Right lobe of liver (tissue), 6 donors: ENCODE measurements at regions not wholly inside any gene's neighbourhood (a gene's known extent, or its start where the extent isn't known, plus 50 kb on each side); places are given as distances from the start of the nearest gene placed in this dataset.
A peak's percentile ranks its signal among the peaks of the same experiment; 100 is the strongest.

Experiments used
- ATAC-seq, 4 donors: fragments of 200-7000 bp; cut with Tn5 transposase; one replicate each; pipeline ENCODE4 v1.9.1; 2020; ENCODE audit warnings: mild to moderate bottlenecking in 4 of 4, moderate library complexity in 4 of 4
- DNase-seq, 3 donors: peaks; one replicate each; pipeline ENCODE4 v3.0.0-alpha.2; 2020
- H3K27ac ChIP-seq, 3 donors: fragments of 200-600 bp; one replicate each; pipeline ENCODE4 v1.8.0; 2022
- H3K27me3 ChIP-seq, 2 donors: fragments of 200-600 bp; one replicate each; pipeline ENCODE4 v1.8.0; 2022
- H3K36me3 ChIP-seq, 4 donors: fragments of 200-600 bp; sonication (generic) in 1 of 4; one replicate each; pipeline versions ENCODE4 v1.5.1 to v1.8.0; 2017 to 2022; ENCODE audit warnings: control low read depth in 1 of 4
- H3K4me1 ChIP-seq, 4 donors: fragments of 200-600 bp; sonication (generic) in 1 of 4; one replicate each; pipeline versions ENCODE4 v1.5.1 to v1.8.0; 2017 to 2022; ENCODE audit warnings: control low read depth in 1 of 4
- H3K4me3 ChIP-seq, 3 donors: fragments of 200-600 bp; one replicate each; pipeline ENCODE4 v1.8.0; 2022
- H3K9me3 ChIP-seq, 4 donors: fragments of 200-600 bp; sonication (generic) in 1 of 4; one replicate each; pipeline versions ENCODE4 v1.5.1 to v1.8.0; 2017 to 2022; ENCODE audit warnings: control low read depth in 1 of 4
- POLR2A ChIP-seq: fragments of 450-650 bp; IDR thresholded peaks from one replicate; pipeline ENCODE4 v1.6.1; 2017; ENCODE audit warnings: antibody characterized with exemption, mild to moderate bottlenecking
- WGBS: methylation state at CpG from one replicate; pipeline ENCODE4 v1.1.6; 2018; ENCODE audit warnings: low coverage, low lambda C conversion rate; ENCODE audit not compliant: insufficient coverage; ENCODE audit errors: missing lambda C conversion rate; 5-methylcytosine and 5-hydroxymethylcytosine counted together
- intact Hi-C, 2 donors: fragments of 100-400 bp; cut with DNase I; formaldehyde crosslinking; loops; one replicate each; pipeline versions ENCODE4 v1.11.2 to v1.14.1; 2022
- TF ChIP-seq, protein P1 (sequence below), 4 donors: fragments of 200-600 bp in 3 of 4; fragments of 450-650 bp in 1 of 4; IDR thresholded peaks; one replicate each; pipeline versions ENCODE4 v1.5.1 to v1.8.0; 2016 to 2022; ENCODE audit warnings: antibody characterized with exemption in 4 of 4, mild to moderate bottlenecking in 2 of 4
- donor health status: DM: no; HTN: yes; CAD: no.
- donor health status: DM: no; HTN: no; CAD: no.
- donor health status: DM: no; HTN: no; CAD: no.
- donor health status: DM: no; HTN: yes; CAD: no.
- donor health status: DM: no; HTN: yes; CAD: no.

DNA sequence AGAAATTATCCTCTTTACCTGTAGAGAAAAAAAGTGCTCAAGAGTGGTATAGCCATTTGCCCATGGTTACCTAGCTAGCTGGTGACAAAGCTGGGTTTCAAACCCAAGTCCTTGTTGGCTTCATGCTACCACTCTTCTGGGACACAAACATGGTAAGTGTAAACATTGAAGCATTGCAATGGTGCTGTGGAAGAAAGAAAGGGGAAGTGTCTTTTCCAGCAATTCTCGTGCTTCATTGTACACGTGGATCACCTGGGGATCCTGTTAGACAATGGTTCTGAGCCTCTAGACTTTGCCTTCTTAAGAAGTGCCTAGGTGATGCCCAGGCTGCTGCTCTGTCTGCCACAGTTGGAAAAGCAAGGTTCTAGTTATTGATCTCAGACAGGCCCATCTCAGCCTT, 134.8 kb upstream of the CTNNB1 start:
- H3K4me1 ChIP-seq: no peaks in the 10 kb centered on the region
- H3K9me3 ChIP-seq: no peaks in the 10 kb centered on the region
- ATAC-seq (no peak), DNase-seq (no peak)
- 100% methylated on average over 2 of the region's 2 CpGs for WGBS
- H3K36me3 ChIP-seq: no peaks in the 10 kb centered on the region
- H3K27ac ChIP-seq: no peak overlapping the region
- H3K27me3 ChIP-seq: no peaks in the 10 kb centered on the region
- H3K4me3 ChIP-seq: no peak overlapping the region
- intact Hi-C loops: no loop called here
- no peak for TF ChIP-seq POLR2A
- TF ChIP-seq, protein P1, sequence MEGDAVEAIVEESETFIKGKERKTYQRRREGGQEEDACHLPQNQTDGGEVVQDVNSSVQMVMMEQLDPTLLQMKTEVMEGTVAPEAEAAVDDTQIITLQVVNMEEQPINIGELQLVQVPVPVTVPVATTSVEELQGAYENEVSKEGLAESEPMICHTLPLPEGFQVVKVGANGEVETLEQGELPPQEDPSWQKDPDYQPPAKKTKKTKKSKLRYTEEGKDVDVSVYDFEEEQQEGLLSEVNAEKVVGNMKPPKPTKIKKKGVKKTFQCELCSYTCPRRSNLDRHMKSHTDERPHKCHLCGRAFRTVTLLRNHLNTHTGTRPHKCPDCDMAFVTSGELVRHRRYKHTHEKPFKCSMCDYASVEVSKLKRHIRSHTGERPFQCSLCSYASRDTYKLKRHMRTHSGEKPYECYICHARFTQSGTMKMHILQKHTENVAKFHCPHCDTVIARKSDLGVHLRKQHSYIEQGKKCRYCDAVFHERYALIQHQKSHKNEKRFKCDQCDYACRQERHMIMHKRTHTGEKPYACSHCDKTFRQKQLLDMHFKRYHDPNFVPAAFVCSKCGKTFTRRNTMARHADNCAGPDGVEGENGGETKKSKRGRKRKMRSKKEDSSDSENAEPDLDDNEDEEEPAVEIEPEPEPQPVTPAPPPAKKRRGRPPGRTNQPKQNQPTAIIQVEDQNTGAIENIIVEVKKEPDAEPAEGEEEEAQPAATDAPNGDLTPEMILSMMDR (IDR thresholded peaks at IDR 0.05): no peak

GRCh38 chr3:41065340-41065739, 134.0 kb upstream of the CTNNB1 start:
- DNase-seq (no peak), ATAC-seq (no peak)
- Histone ChIP-seq H3K27me3 (no peaks in the 10 kb centered on the region), H3K4me3 (no peak overlapping the region), H3K27ac (no peak overlapping the region), H3K36me3 (no peaks in the 10 kb centered on the region), H3K4me1 (no peaks in the 10 kb centered on the region), H3K9me3 (no peaks in the 10 kb centered on the region)
- TF ChIP-seq, protein P1 (IDR thresholded peaks at IDR 0.05): no peak
- no peak for TF ChIP-seq POLR2A
- intact Hi-C loops: no loop called here
- 80% methylated on average over 1 of the region's 2 CpGs for WGBS

- Histone ChIP-seq H3K27me3 (no peaks in the 10 kb centered on the region), H3K9me3 (no peaks in the 10 kb centered on the region), H3K36me3 (no peaks in the 10 kb centered on the region), H3K4me1 (no peaks in the 10 kb centered on the region), H3K4me3 (no peak overlapping the region), H3K27ac (no peak overlapping the region)
- no peak for DNase-seq
- no peak for ATAC-seq
- WGBS: 60% methylated on average over 1 of the region's 5 CpGs
- intact Hi-C loops: no loop called here
- TF ChIP-seq, protein P1 (IDR thresholded peaks at IDR 0.05): no peak
- TF ChIP-seq POLR2A: no peak
Observed at GRCh38 chr3:41073190-41073589, 126.1 kb upstream of the CTNNB1 start.

- no peak overlapping the region for H3K4me3 ChIP-seq
- WGBS: 33% methylated on average over 3 of the region's 7 CpGs
- peak in 3 of 4 donors; percentile 48 to 92 (median 88) for ATAC-seq
- no peaks in the 10 kb centered on the region for H3K4me1 ChIP-seq
- H3K27me3 ChIP-seq: no peaks in the 10 kb centered on the region
- no peak overlapping the region for H3K27ac ChIP-seq
- intact Hi-C loops: no loop called here
- no peaks in the 10 kb centered on the region for H3K9me3 ChIP-seq
- no peaks in the 10 kb centered on the region for H3K36me3 ChIP-seq
- DNase-seq: peak in 2 of 3 donors; percentile 22 to 43
- TF ChIP-seq POLR2A: no peak
- TF ChIP-seq, protein P1 (IDR thresholded peaks at IDR 0.05): no peak
Observed at GRCh38 chr3:41075975-41076374, 123.3 kb upstream of the CTNNB1 start.

- intact Hi-C loops: no loop called here
Observed at GRCh38 chr3:41076399-41076798, 122.9 kb upstream of the CTNNB1 start.

More at GRCh38 chr3:41076399-41076798, 122.9 kb upstream of the CTNNB1 start:
- ATAC-seq (no peak), DNase-seq (no peak)
- no peak for TF ChIP-seq POLR2A
- TF ChIP-seq, protein P1 (IDR thresholded peaks at IDR 0.05): no peak
- Histone ChIP-seq H3K36me3 (no peaks in the 10 kb centered on the region), H3K27ac (no peak overlapping the region), H3K4me3 (no peak overlapping the region), H3K4me1 (no peaks in the 10 kb centered on the region), H3K9me3 (no peaks in the 10 kb centered on the region), H3K27me3 (no peaks in the 10 kb centered on the region)
